ENCODE measurements at regions not wholly inside any gene's neighbourhood (a gene's known extent, or its start where the extent isn't known, plus 50 kb on each side); places are given as distances from the start of the nearest gene placed in this dataset.

DNA sequence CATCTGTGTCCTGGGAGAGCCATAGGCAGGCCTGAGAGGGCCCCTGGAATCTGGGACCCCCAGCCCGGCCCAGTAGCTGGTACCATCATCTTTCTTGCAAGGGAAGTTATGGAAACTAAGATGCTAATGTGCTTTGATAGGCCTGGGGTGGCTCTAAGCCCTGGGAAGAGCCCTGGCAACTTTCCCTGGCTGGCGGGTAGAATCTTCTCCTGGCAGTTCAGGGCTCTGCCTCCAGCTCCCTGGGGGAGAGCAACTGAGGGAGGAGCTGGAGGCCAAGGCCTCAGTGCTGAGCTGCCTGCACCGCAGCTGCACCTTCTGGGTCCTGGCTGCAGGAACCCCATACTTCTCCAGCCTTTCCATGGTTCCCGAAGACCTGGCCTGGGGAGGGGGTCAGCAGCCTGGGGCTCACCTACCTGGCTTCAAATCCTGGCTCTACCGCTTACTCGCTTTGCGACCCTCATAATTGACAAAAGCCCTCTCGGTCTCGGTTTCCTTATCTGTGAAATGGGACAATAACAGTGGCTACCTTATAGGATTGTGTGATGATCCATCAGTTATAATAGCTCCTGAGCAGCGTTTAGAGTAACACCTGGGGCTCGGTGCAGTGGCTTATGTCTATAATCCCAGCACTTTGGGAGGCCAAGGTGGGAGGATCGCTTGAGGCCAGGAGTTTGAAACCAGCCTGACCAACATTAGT is 333.7 kb downstream of the SEC14L1 start:
- DNase-seq (ENCODE audit: low spot score) = no peak

DNA sequence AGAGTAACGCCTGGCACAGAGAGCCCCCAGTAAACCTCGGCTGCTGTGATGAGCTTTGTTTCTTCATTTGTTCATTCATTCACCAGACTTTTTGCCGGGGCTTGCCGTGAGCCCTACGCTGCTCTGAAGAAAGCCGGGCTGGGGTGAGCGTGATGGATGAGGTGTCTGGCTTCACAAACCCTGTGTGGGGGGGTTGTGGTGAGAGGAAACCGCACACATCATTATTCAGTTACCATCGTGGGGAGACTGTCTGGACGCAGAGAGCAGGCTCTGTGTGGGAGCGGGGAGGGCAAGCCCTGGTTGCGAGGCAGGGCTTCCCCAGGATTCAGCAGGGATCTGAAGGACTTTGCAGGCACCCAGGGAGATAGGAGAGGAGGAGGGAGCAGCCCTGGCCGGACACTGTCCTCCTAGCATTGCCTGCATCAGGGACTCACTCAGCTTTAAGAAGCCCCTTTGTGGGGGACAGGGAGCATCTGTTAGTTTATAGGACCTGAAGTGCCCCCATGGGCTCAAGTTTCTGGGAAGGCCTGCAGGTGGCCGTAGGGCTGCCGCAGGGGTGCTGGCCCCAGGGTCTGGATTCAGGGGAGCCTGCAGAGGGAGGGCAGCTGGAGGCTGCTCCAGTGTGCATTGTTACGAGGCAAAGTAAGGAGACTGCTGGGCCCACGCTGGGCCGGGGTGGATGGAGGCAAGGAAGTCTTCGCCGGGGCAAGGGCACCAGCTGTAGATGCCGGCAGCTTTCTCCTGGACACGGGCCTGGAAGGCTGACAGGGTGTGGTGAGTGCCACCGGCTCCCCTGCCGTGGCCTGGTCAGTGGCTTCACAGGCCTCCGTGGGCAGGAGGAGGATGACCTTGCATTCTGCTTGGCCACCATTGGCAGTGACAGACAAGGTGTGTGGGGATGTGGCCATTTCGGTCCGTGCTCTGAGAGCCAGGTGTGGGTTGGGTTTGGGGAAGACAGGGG is 334.5 kb downstream of the SEC14L1 start:
- DNase-seq (ENCODE audit: low spot score) = no peak

DNA sequence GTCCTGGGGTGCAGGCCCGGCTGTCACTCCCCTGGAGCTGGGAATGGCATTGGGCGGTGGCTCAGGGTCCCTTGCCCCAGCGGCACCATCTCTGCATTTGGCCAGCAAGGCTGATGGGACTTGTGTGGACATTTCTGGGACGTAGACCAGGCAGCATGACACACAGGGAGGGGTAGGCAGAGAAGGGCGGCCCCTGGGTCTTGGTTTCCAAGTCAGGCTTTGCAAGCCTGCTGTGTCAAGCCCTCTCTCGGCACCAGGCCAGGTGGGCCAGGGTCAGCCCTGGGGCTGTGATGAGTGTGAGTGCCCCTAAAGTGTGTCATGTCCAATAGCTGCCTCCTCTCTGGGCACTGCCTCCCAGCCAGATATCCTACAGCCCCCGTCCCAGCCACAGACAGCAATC is 335.2 kb downstream of the SEC14L1 start:
- no peak for DNase-seq (ENCODE audit: low spot score)

DNA sequence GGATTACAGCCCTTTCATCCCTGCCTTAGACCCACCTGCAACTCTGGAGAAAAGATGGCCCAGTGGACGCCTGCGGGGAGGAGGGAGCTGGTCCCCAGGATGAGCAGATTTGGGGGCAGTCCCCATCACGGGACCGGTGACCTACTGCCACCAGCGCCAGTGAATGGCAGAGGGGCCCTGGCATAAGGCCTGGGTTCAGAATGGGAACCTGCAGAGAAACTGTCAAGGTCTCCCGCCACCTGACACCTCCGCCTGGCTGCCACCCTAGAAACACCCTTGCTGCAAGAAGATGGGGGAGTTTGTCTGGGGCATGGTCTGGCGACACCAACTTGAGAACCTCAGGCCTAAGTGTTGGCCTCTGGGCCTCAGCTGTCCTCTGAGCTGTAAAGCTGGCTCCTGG is 335.7 kb downstream of the SEC14L1 start:
- no peak for DNase-seq (ENCODE audit: low spot score)

DNA sequence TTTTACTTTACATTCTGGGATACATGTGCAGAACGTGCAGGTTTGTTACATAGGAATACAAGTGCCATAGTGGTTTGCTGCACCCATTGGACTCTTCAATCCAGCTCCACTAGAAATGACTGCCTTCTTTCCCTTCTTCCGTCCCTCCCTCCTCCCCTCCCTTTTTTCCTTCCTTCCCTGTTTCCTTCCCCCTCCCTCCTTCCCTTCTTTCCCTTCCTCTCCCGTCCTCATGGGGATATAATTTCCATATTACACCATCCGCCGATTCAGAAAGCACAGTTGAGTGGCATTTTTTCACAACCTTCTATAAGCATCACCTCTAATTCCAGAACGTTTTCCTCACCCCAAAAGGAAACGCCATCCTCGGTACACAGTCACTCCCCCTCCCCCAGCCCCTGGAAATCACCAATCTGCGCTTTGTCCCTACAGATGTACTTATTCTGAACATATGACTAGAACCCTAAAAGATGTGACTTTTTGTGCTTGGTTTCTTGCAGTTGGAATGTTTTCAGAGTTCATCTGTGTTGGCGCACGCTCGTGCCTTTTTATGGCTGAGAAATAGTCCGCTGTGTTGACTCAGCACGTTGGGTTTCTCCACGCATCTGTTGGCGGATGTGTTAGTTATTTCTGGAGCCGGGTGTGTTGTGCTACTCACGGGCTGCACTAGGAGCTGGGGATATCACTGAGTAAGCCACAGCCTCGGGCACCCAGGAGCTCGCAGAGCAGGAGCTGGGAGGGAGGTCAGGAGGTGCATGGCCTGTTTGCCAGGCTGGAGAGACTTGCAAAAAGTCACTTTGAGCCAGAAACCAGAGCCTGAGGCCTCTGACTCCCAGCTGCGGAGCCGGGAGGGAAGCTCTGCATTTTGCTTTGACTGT is 336.4 kb downstream of the SEC14L1 start:
- no peak for DNase-seq (ENCODE audit: low spot score)

DNA sequence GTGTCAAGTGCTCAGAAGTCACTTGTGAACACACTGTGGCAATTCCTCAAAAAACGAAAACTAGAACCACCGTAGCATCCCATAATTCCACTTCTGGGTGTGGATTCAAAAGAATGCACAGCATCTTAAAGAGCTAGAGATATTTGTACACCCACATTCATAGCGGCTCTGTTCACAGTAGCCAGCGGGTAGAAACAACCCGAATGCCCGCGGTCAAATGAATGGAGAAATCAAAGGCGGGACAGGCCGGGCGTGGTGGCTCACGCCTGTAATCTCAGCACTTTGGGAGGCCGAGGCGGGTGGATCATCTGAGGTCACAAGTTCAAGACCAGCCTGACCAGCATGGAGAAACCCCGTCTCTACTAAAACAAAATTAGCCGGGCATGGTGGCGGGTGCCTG is 337.5 kb downstream of the SEC14L1 start:
- no peak for DNase-seq (ENCODE audit: low spot score)

DNA sequence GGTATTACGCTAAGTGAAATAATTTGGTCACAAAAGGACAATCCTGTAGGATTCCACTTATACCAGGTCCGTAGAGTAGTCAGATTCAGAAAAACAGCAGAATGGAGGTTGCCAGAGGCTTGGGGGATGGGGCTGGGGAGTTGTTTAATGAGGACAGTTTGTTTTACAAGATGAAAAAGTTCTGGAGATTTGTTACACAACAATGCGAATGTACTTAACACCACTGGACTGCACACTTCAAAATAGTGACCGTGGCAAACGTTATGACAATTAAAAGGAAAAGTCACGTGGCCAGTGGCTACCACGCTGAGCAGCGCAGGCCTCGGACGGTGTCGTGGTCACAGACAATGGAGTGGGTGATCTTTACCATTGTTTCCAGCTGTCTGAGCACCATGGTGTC is 338.1 kb downstream of the SEC14L1 start:
- DNase-seq (ENCODE audit: low spot score) = no peak

DNA sequence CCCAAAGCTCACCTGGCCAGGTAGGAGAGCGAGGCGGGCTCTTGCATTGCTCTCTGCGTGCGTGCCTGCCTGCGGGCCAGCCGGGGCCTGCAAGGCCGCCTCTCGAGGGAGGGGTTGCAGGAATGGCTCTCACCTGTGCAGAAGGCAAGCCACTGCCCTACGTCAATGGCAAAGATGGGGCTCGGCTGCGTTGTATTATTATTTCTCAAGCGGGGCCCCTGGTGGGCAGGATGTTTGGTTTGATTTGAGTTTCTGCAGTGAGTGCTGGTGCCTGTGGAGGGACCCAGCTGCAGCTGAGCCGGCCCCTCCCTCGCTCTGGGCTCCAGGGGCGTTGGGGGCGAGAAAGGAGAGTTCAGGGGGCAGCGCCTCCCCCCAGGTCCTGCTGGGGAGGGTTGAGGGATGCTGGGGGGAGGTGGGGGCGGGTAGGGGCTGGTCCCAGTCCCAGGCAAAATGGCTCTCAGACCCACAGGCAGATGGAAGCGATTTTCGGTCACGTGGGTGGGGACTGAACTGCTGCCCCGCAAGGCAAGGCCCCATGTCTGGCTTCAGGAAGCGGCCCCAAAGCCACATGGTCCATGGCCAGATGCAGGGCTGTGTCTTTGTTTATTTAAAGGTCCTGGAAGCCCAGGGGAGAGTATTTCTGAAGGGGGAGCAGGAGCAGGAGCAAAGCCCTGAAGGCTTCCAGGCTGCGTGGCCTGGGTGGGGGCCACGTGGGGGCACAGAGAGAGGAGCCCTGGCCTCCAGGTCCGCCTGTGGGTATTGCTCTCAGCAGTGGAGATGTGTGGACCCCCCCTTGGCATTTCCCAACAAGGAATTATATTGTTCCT is 338.8 kb downstream of the SEC14L1 start:
- DNase-seq (ENCODE audit: low spot score) = no peak

DNA sequence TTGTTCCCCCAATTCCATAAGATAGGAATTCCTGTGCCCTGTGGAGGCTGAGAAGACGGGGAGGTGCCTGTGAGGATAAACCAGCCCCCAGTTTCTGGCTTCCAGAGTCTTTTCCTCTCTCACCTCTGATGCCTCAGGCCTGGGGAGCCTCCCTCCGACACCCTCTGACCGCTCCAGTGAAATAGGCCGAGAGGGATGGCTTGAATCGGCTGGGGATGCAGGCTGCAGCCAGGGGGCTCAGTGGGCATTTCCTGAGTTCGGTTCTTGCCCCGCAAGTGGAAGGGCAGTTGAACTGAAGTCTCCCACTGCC is 339.4 kb downstream of the SEC14L1 start:
- DNase-seq (ENCODE audit: low spot score) = no peak

DNA sequence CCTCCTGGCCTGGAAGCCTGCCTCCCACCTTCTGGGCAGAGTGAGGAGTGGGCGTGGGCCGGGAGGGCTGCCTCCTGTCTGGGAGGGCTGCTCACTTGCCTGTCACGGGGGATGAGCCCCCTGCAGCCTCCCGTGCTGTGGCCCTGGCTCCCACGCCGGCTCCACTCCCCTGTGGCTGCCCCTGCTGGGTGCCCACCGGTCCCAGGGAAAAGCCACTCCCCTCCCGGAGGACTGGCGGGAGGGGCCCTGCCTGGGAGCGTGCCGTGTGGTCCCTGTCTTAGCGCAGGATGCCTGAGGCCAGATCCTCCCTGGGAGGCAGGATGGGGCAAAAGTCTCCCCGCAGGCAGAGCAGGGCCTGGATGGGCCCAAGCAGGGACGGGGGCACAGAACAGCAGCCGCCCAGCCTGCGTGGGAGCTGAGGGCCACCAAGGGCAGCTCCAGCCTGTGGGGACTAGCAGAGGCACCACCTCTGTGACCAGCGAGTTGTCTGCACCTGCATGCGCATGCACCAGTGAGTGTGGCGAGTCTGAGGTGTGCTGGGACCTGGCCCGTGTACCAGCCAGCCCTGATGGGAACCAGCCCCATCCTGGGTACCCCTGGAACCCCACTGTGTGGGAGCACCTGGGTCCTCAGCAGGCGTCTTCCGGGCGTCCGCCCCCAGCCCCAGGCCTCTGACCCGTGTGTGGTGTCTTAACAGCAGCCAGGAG is 339.9 kb downstream of the SEC14L1 start:
- DNase-seq (ENCODE audit: low spot score) = no peak

DNA sequence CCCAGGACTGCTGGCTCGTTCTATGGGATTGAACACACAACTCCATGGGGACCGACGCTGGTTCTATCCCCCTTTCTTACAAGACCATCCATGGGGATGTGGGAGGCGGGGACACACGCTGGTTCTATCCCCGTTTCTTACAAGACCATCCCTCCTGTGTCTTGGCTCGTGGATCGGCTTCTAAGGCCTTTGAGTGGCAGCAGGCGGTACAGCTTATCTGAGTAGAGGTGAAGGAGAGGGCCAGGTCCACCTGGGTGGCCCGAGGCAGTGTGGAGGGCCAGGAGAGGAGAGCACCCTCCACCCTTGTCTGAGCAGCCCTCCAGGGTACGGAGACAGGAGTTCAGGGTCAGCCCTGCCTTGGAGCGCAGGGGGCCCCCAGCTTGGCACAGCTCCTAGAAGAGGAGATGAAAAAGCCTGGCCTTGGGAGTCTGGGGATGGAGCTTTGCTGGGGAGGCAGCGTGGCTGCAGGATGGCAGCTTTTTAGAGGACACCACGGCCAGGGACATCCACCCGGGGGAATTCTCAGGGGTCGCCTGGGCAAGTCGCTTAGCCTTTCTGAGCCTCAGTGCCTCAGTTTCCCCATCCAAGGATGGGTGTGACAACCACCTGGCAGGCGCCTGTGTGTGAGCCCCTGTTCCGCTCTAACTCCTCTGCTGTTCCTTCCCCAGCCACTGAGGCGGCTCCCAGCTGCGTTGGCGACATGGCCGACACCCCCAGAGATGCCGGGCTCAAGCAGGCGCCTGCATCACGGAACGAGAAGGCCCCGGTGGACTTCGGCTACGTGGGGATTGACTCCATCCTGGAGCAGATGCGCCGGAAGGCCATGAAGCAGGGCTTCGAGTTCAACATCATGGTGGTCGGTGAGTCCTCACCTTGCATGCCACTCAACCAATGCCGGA is 341.0 kb downstream of the SEC14L1 start:
- DNase-seq (ENCODE audit: low spot score) = no peak

DNA sequence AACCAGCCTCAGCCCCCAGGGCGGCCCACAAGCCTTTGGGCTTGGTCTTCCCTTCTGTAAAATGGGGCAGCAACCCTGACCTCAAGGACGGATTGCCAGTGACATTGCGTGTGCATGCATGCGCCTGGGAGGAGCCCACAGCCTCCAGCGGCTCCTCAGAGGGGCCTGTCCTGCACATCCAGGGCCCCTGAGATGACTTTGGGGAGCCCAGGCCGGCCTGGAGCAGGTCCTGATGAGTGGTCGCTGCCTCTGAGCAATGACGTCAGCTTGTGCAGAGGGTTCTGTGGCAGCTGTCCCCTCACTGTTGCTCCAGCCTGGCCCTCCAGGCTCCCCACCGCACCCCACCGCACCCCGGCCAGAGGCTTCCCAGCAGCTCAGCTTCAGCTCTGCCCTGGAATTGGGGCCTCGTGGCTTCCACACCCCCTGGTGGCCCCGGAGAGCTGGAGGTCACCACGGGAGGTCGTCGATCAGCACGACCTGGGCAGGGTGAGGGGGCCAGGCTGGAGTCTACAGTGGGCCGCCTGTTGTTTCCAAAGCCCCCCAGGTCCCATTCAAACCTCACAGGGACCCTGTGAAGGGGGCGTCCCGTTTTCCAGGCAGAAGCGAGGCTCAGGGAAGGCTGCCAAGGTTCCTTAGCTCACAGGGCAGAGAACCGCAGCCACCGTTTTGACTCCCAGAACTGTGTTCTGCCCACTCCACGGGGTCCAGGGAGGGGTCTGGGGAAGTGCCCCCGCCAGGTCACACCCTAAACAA is 341.8 kb downstream of the SEC14L1 start:
- DNase-seq (ENCODE audit: low spot score) = no peak

DNA sequence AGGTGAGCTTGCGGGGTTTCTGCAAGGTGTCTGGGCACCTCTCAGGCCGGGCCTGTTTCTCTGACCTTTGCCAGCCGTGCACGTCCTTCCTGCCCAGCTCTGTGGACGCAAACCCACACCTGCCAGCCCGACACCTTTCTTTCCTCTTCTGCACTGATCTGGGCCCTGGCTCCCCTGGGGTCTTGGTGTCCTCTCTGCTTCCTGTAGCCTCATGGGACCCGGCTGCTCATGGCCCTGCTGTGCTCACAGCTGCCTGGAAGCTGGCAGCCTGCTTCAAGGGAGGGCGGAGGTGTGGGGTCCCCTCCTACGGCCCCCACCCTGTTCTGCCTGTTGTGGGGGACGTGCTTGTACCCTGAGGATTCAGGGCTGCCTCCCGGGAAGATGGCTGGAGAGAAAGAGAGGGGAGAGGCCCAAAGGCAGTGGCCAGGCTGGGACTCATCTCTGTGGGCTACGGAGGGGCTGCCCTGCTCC is 342.4 kb downstream of the SEC14L1 start:
- no peak for DNase-seq (ENCODE audit: low spot score)

DNA sequence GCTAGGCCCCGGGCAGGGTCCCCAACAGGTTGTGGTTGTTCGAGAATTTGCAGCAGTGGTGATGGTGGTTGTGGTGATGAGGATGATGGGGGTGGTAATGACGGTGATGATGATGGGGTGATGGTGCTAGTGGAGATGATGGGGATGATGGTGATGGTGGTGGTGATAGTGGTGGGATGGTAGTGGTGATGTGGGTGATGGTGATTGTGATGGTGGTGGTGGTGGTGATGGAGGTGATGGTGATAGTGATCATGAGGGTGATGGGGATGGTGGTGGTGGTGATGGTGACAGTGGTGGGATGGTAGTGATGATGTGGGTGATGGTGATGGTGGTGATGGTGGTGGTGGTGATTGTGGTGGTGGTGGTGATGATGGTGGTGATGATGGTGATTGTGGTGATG is 343.3 kb downstream of the SEC14L1 start:
- DNase-seq (ENCODE audit: low spot score) = no peak

DNA sequence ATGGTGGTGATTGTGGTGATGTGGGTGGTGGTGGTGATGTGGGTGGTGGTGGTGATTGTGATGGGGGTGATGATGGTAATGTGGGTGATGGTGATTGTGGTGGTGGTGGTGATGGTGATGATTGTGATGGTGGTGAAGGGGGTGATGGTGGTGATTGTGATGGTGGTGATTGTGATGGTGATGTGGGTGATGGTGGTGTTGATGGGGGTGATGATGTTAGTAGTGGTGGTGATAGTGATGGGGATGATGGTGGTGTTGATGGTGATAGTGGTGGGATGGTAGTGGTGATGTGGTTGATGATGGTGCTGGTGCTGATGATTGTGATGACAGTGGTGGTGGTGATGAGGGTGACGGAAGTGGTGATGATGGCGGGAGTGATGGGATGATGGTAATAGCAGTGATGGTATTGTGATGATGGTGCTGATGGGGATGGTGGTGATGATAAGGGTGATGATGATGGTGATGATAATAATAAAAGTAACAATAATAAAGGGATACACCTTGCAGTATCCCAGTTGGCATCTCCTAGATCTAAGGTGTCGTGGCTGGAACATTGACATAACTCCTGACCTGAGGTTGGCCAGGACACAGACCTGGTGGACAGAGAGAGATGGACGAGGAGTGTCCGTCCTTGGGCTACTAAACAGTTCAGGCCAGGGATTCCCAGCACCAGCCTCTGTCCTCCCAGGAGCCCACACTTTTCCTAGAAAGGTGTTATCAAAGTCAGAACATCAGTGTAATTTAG is 344.5 kb downstream of the SEC14L1 start:
- no peak for DNase-seq (ENCODE audit: low spot score)

DNA sequence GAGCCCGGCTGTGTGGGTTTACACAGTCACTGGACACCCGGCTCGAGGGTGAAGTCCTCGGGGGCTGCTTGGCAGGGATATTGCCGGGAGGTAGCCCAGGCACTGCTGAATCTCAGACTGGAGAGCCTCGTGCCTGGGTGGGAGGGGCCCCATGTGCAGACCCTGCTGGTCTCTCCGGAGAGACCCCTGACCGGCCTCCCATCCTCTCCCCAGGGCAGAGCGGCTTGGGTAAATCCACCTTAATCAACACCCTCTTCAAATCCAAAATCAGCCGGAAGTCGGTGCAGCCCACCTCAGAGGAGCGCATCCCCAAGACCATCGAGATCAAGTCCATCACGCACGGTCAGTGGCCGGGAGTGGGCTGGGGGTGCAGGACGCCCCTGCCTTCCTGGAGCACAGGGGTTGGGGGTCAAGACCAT is 346.5 kb downstream of the SEC14L1 start:
- DNase-seq (ENCODE audit: low spot score) = no peak

DNA sequence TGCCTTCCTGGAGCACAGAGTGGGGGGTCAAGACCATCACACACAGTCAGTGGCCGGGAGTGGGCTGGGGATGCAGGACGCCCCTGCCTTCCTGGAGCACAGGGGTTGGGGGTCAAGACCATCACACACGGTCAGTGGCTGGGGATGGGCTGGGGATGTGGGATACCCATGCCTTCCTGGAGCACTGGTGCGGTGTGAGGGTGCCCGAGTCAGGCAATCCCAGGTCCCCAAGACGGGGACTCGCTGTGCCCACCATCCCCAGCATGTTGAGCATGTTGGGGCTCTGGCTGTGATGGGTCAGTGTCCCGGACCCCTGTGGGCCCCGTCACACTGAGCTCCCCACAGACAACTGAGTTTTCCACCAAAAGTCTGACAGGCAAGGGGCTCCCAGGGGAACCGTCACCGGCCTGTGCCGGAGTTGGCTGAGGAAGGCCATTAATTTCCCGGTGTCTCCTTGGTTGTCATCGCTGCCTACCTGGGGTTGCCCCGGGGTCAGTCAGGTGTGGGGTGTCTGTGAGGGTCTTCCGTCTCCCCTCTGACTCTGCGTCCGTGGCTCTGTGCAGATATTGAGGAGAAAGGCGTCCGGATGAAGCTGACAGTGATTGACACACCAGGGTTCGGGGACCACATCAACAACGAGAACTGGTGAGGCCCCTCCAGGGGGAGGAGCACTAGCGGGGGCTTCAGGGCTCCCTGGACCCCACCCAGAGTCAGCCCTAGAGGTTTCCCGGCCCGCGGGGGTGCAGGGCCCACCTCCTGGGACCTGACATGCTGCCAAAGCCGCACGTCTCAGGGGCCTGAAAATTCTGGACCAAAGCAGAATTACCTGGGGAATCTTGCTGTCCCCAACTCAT is 347.1 kb downstream of the SEC14L1 start:
- DNase-seq (ENCODE audit: low spot score) = no peak

Data from SW480 (cell line).